ENCODE measurements at regions not wholly inside any gene's neighbourhood (a gene's known extent, or its start where the extent isn't known, plus 50 kb on each side); places are given as distances from the start of the nearest gene placed in this dataset.

- FAIRE-seq (no peak), DNase-seq (ENCODE audit: low read depth, low spot score) (no peak)
- Histone ChIP-seq H3K4me2 (ENCODE audit: insufficient read depth, low read length) (no peak overlapping the region), H2AFZ (ENCODE audit: low read depth, low read length) (no peak overlapping the region), H4K20me1 (replicated peaks; ENCODE audit: control insufficient read depth, extremely low read depth, insufficient read depth, low read length) (no peaks in the 10 kb centered on the region), H3K9me3 (replicated peaks; ENCODE audit: control insufficient read depth, insufficient read depth, low read length) (no peaks in the 10 kb centered on the region), H3K79me2 (ENCODE audit: control insufficient read depth, insufficient read depth, low read length) (no peaks in the 10 kb centered on the region), H3K36me3 (ENCODE audit: control insufficient read depth in 2 of 2, extremely low read depth in 1 of 2, insufficient read depth in 2 of 2, low read length in 2 of 2) (no peaks in the 10 kb centered on the region), H3K4me1 (ENCODE audit: control insufficient read depth, extremely low read depth, insufficient read depth, low read length) (no peaks in the 10 kb centered on the region), H3K9ac (replicated peaks; ENCODE audit: extremely low read depth, insufficient read depth, low read length) (no peak overlapping the region), H3K4me3 (replicated peaks in 1 of 3; ENCODE audit: insufficient read depth in 1 of 3, low read depth in 1 of 3, low read length in 3 of 3) (no peak overlapping the region), H3K27me3 (ENCODE audit: control insufficient read depth in 2 of 2, insufficient read depth in 2 of 2, low read length in 2 of 2) (no peaks in the 10 kb centered on the region), H3K27ac (ENCODE audit: insufficient read depth, low read depth, low read length) (no peak overlapping the region), H3K9me1 (replicated peaks; ENCODE audit: control insufficient read depth, extremely low read depth, insufficient read depth, low read length) (no peaks in the 10 kb centered on the region)
- TF ChIP-seq POLR2A (IDR thresholded peaks at IDR 0.05; ENCODE audit: low read depth, low read length) (no peak), JUN (IDR thresholded peaks at IDR 0.05; ENCODE audit: borderline replicate concordance, insufficient read depth, insufficient read length, low read depth) (no peak), FOS (IDR thresholded peaks at IDR 0.05; ENCODE audit: borderline replicate concordance, insufficient read depth, low read length) (no peak), EZH2 (IDR thresholded peaks at IDR 0.05; ENCODE audit: borderline replicate concordance, low read depth, low read length, severe bottlenecking) (no peak)
- TF ChIP-seq, protein P1, sequence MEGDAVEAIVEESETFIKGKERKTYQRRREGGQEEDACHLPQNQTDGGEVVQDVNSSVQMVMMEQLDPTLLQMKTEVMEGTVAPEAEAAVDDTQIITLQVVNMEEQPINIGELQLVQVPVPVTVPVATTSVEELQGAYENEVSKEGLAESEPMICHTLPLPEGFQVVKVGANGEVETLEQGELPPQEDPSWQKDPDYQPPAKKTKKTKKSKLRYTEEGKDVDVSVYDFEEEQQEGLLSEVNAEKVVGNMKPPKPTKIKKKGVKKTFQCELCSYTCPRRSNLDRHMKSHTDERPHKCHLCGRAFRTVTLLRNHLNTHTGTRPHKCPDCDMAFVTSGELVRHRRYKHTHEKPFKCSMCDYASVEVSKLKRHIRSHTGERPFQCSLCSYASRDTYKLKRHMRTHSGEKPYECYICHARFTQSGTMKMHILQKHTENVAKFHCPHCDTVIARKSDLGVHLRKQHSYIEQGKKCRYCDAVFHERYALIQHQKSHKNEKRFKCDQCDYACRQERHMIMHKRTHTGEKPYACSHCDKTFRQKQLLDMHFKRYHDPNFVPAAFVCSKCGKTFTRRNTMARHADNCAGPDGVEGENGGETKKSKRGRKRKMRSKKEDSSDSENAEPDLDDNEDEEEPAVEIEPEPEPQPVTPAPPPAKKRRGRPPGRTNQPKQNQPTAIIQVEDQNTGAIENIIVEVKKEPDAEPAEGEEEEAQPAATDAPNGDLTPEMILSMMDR (IDR thresholded peaks at IDR 0.05; ENCODE audit: extremely low read depth in 1 of 2, insufficient read depth in 1 of 2, low read depth in 1 of 2, low read length in 2 of 2), result no peak
- dilution Hi-C loops (cut with MboI; ENCODE audit: extremely low pct_ligation_motif_present, low sequenced_read_pairs), result no loop called here
- ChIA-PET CTCF (no interaction called here), POLR2A (no interaction called here)
- BruUV-seq (replicated peaks), result no TSS peak
- intact Hi-C loops (cut with micrococcal nuclease), result no loop called here
Measured at GRCh38 chr6:170164271-170164900, 126.5 kb downstream of the DLL1 start.
